ENCODE measurements at regions not wholly inside any gene's neighbourhood (a gene's known extent, or its start where the extent isn't known, plus 50 kb on each side); places are given as distances from the start of the nearest gene placed in this dataset.

- Histone ChIP-seq H3K27me3 (ENCODE audit: insufficient read depth, low read depth, low read length) (no peaks in the 10 kb centered on the region), H3K36me3 (ENCODE audit: insufficient read depth, low read length) (no peaks in the 10 kb centered on the region), H4K20me1 (ENCODE audit: insufficient read depth) (no peaks in the 10 kb centered on the region), H3K79me2 (replicated peaks; ENCODE audit: insufficient read depth, low read length) (no peaks in the 10 kb centered on the region), H3F3A (ENCODE audit: insufficient read depth, low read length, poor library complexity, severe bottlenecking) (no peaks in the 10 kb centered on the region), H3K9me3 (ENCODE audit: low read length) (no peaks in the 10 kb centered on the region), H3K27ac (ENCODE audit: low read length) (no peak overlapping the region), H3K4me3 (ENCODE audit: low read length) (no peak overlapping the region), H3K9me2 (ENCODE audit: insufficient read depth, low read length) (no peaks in the 10 kb centered on the region), H3K9ac (ENCODE audit: low read length) (no peak overlapping the region), H3K4me2 (ENCODE audit: low read length) (no peak overlapping the region), H2AFZ (ENCODE audit: low read depth, low read length) (no peak overlapping the region)
- TF ChIP-seq POLR2AphosphoS5 (IDR thresholded peaks at IDR 0.05), result no peak
- no peak for TF ChIP-seq SMC3 (conservative IDR thresholded peaks at IDR 0.05; ENCODE audit: poor library complexity)
- TF ChIP-seq TAF1 (IDR thresholded peaks at IDR 0.05; ENCODE audit: low read depth), result no peak
- no peak for TF ChIP-seq EZH2 (IDR thresholded peaks at IDR 0.05; ENCODE audit: borderline replicate concordance, insufficient read depth, low read length, poor library complexity, severe bottlenecking)
- TF ChIP-seq RAD21 (conservative IDR thresholded peaks at IDR 0.05), result no peak
- TF ChIP-seq MXI1 (conservative IDR thresholded peaks at IDR 0.05; ENCODE audit: poor library complexity, severe bottlenecking), result no peak
- no peak for TF ChIP-seq CTCF (IDR thresholded peaks at IDR 0.05; ENCODE audit: poor library complexity, severe bottlenecking)
- no peak for TF ChIP-seq EP300 (conservative IDR thresholded peaks at IDR 0.05; ENCODE audit: poor library complexity, severe bottlenecking)
Observed at GRCh38 chr5:162288647-162289296, 221.2 kb downstream of the GABRG2 start.

GRCh38 chr5:162289489-162289888 lies 221.9 kb downstream of the GABRG2 start:
- no peak overlapping the region for H3K27ac ChIP-seq (ENCODE audit: low read length)
- no peaks in the 10 kb centered on the region for H3K9me3 ChIP-seq (ENCODE audit: low read length)
- TF ChIP-seq TAF1 (IDR thresholded peaks at IDR 0.05; ENCODE audit: low read depth) (no peak), EP300 (conservative IDR thresholded peaks at IDR 0.05; ENCODE audit: poor library complexity, severe bottlenecking) (no peak), RAD21 (conservative IDR thresholded peaks at IDR 0.05) (no peak), CTCF (IDR thresholded peaks at IDR 0.05; ENCODE audit: poor library complexity, severe bottlenecking) (no peak), SMC3 (conservative IDR thresholded peaks at IDR 0.05; ENCODE audit: poor library complexity) (no peak), REST (IDR thresholded peaks at IDR 0.05; ENCODE audit: borderline replicate concordance) (no peak), EZH2 (IDR thresholded peaks at IDR 0.05; ENCODE audit: borderline replicate concordance, insufficient read depth, low read length, poor library complexity, severe bottlenecking) (no peak), MXI1 (conservative IDR thresholded peaks at IDR 0.05; ENCODE audit: poor library complexity, severe bottlenecking) (no peak), POLR2AphosphoS5 (IDR thresholded peaks at IDR 0.05) (no peak)
- H4K20me1 ChIP-seq (ENCODE audit: insufficient read depth), result no peaks in the 10 kb centered on the region
- H2AFZ ChIP-seq (ENCODE audit: low read depth, low read length), result no peak overlapping the region
- no peak overlapping the region for H3K9ac ChIP-seq (ENCODE audit: low read length)
- no peaks in the 10 kb centered on the region for H3K36me3 ChIP-seq (ENCODE audit: insufficient read depth, low read length)
- H3K79me2 ChIP-seq (replicated peaks; ENCODE audit: insufficient read depth, low read length), result no peaks in the 10 kb centered on the region
- H3K4me3 ChIP-seq (ENCODE audit: low read length), result no peak overlapping the region
- no peaks in the 10 kb centered on the region for H3K27me3 ChIP-seq (ENCODE audit: insufficient read depth, low read depth, low read length)
- no peaks in the 10 kb centered on the region for H3F3A ChIP-seq (ENCODE audit: insufficient read depth, low read length, poor library complexity, severe bottlenecking)
- no peak overlapping the region for H3K4me2 ChIP-seq (ENCODE audit: low read length)
- no peaks in the 10 kb centered on the region for H3K9me2 ChIP-seq (ENCODE audit: insufficient read depth, low read length)

Data from neural cell (in vitro differentiated cells).